IPS-NIHi7 (cell line): ENCODE measurements at regions not wholly inside any gene's neighbourhood (a gene's known extent, or its start where the extent isn't known, plus 50 kb on each side); places are given as distances from the start of the nearest gene placed in this dataset.

ENCODE experiments used
- DNase-seq: peaks from one replicate; pipeline ENCODE4 v3.0.0; 2012; ENCODE audit warnings: mixed read lengths; ENCODE audit errors: extremely low spot score

DNA sequence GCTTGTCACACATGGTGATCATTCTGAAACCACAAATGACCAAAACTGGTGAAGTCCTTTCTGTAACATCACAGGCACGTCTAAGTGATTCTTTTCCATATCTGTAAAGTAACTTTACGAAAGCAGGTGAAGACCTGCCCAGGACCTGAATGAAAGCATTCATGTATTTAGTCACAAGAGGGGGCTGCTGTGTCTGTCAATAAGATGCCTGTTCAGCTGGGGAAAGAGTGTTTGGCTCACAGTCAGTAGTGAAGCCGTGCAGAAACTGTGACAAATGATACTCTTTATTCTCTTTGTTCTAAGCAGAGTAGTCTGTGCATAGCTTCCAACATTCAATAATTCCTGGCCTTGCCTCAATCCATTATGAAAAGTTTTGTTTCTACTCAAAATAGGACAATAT is 373.5 kb upstream of the OR4E1 start:
- peak; percentile 58 for DNase-seq

GRCh38 chr14:22046063-22046462 is 372.4 kb upstream of the OR4E1 start:
- no peak for DNase-seq

GRCh38 chr14:22044193-22044592 is 370.6 kb upstream of the OR4E1 start:
- DNase-seq = no peak

DNA sequence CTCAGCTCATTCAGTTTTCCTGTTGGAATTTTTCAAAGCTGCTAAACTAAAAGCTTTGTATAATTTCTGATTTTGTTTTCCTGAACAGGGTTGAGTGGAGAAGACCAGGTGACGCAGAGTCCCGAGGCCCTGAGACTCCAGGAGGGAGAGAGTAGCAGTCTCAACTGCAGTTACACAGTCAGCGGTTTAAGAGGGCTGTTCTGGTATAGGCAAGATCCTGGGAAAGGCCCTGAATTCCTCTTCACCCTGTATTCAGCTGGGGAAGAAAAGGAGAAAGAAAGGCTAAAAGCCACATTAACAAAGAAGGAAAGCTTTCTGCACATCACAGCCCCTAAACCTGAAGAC is 367.1 kb upstream of the OR4E1 start:
- no peak for DNase-seq

GRCh38 chr14:22039938-22040780 is 366.5 kb upstream of the OR4E1 start:
- no peak for DNase-seq

DNA sequence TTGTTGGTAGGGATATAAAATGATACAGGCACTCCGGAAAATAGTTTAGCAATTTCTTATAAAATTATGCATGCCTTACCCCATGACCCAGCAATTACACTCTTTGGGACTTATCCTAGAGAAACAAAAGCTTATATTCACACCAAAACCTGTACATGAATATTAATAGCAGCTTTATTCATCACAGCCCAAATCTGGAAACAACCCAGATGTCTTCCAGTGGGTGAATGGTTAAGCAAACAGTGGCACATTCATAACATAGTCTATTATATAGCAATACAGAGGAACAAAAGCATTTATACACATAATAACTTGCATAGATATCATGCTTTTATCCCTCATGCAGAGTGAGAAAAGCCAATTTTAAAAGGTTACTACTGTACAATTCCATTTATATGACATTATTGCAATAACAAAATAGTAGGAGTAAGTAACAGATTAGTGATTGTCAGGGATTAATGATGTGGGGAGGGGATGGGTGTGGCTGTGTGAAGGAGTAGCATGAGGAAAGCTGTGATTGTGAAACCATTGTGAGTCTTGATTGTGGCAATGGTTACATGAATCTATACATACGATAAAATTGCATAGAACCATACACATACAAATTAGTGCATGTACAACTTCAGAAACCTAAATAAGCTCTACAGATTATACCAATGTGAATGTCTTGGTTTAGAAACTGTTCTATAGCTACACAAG is 363.1 kb upstream of the OR4E1 start:
- no peak for DNase-seq

GRCh38 chr14:22026527-22026926 is 352.9 kb upstream of the OR4E1 start:
- DNase-seq = no peak

GRCh38 chr14:22025879-22026278 is 352.3 kb upstream of the OR4E1 start:
- no peak for DNase-seq

GRCh38 chr14:22024137-22024536 is 350.5 kb upstream of the OR4E1 start:
- DNase-seq = no peak

GRCh38 chr14:22018890-22019289 is 345.3 kb upstream of the OR4E1 start:
- no peak for DNase-seq

- DNase-seq = no peak
Measured at GRCh38 chr14:22012452-22012851, 338.8 kb upstream of the OR4E1 start.

- DNase-seq = no peak
Measured at GRCh38 chr14:22011253-22011642, 337.6 kb upstream of the OR4E1 start.

DNA sequence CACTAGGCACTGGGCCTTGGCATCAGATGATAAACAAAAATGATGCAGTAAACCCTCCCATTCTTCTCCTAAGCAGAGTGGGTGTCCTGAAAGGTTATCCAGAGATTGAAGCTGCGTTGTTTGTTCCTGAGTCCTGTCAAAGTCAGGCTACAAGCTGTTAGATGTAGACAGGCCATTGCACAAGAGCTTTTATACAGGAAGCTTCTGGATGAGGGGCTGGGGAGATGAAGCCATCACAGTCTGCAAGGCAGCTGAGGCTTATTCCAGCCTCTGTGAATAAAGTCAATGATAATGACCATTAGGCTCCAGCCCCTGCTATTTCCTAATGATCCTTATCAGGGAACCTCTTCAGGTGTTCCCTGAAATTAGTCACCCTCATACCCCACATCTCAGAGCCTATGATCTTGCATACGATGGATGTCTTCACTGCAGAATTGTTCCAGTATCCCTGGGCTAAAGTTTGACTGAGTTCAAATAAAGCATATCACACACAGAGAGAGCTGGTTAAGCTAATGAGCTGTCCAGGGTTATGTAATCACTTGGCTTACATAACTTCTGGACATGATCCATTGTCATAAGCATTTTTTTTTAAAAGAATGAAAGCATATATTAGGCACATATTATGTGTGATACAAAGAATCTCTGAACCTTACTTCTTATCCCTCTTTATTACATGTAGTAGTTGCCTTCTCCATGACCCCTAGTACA is 337.1 kb upstream of the OR4E1 start:
- DNase-seq = no peak

GRCh38 chr14:22008766-22009165 is 335.1 kb upstream of the OR4E1 start:
- DNase-seq = no peak

DNA sequence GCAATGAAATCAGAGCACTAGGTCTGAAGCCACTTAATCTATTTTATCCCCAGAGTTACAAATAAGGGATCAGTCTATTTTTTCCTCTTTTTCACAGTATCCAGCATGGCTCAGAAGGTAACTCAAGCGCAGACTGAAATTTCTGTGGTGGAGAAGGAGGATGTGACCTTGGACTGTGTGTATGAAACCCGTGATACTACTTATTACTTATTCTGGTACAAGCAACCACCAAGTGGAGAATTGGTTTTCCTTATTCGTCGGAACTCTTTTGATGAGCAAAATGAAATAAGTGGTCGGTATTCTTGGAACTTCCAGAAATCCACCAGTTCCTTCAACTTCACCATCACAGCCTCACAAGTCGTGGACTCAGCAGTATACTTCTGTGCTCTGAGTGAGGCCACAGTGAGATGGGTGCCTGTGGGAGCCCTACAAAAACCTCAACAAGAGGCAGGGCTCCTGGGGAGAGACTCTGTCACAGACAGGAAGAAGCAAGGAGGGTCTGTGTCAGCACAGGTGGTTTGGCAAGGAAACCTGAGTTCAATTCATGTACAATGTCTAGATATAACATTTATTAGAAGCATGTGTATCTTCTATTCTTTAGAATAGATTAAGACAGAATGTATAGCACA is 334.3 kb upstream of the OR4E1 start:
- no peak for DNase-seq

- DNase-seq = no peak
Measured at GRCh38 chr14:22007363-22007762, 333.7 kb upstream of the OR4E1 start.

DNA sequence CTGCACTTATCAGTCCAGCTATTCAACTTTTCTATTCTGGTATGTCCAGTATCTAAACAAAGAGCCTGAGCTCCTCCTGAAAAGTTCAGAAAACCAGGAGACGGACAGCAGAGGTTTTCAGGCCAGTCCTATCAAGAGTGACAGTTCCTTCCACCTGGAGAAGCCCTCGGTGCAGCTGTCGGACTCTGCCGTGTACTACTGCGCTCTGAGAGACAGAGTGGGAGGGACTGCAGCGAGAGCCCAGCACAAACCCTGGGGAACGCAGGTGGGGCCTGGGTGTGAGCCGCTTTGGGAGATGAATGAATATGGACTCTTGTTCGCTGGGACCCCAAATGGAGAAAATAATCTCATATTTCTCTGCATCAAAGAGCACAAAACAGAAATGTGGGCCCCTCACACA is 329.8 kb upstream of the OR4E1 start:
- DNase-seq = no peak

GRCh38 chr14:22002860-22003284 is 329.3 kb upstream of the OR4E1 start:
- peak; percentile 51 for DNase-seq

- DNase-seq = no peak
Measured at GRCh38 chr14:21999402-21999801, 325.8 kb upstream of the OR4E1 start.

- DNase-seq = peak; percentile 68
Measured at GRCh38 chr14:21997300-21997699, 323.7 kb upstream of the OR4E1 start.

DNA sequence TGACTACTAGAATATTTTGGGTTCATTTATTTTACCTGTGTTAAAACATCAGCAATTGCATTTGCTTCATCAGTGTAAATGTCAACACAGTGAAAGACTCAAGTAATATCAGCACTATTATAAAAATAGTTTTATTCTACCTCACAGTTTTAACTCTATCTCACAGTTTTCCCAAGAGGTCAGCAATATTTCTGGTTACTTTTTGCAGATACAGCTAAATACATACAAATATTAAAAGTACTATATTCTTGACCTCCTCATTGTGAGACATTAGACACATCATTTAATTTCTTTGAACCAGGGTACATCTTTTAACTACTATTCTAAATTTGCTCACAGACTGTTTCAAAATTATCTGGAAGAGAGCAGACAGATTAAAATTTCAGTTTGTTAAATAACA is 321.7 kb upstream of the OR4E1 start:
- DNase-seq = no peak

DNA sequence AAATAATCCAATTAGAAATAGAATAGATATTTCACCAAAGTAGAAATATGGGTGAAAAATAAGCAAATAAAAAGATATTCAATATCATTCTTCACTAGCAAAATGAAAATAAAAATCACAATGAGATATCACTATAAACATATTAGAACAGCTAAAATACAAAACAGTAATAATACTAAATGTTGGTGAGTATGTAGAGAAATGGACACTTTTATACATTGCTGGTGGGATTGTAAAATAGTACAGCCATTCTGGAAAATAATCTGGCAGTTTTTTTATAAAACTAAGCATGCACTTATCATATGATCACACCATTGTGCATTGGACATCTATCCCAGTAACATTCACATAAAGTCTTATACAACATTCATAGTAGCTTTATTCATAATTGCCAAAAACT is 320.2 kb upstream of the OR4E1 start:
- DNase-seq = no peak
